HepG2 (cell line): ENCODE measurements at regions not wholly inside any gene's neighbourhood (a gene's known extent, or its start where the extent isn't known, plus 50 kb on each side); places are given as distances from the start of the nearest gene placed in this dataset.

Source experiments
- ATAC-seq: fragments of 200-7000 bp; cut with Tn5 transposase; 3 replicates; pipeline ENCODE4 v1.9.1; 2020; ENCODE audit warnings: mild to moderate bottlenecking, moderate library complexity
- BruUV-seq: library from RNA; stranded (reverse); fragments of 400-500 nt; replicated peaks from 2 replicates; lab custom pipeline; 2021; lab: Mats Ljungman, UMichigan
- CTCF ChIA-PET: fragments of 300-600 bp; formaldehyde crosslinking; extraction: SDS; loops from one replicate; lab custom pipeline; 2021; ENCODE audit warnings: low total read pairs, inconsistent platforms, low intra/inter-chr PET ratio; lab: Yijun Ruan, JAX
- POLR2A ChIA-PET: fragments of 350-600 bp; sonication (Branson Sonifier 250); formaldehyde crosslinking; loops from one replicate; lab custom pipeline; 2020; ENCODE audit warnings: antibody characterized with exemption, inconsistent platforms; lab: Yijun Ruan, JAX
- DNase-seq: peaks from one replicate; pipeline ENCODE4 v3.0.0-alpha.2; 2015; ENCODE audit warnings: low spot score
- FAIRE-seq: peaks from 3 replicates; lab custom pipeline; 2011; peaks lifted over from hg19 to GRCh38; lab: Jason Lieb, UNC
- H2AFZ ChIP-seq: one replicate; pipeline ENCODE4 v1.6.1; 2011; ENCODE audit warnings: low read length, inconsistent platforms
- H3K27ac ChIP-seq: fragments of 300-600 bp; 3 replicates; pipeline ENCODE4 v1.8.0; 2011; ENCODE audit warnings: mixed run types, mild to moderate bottlenecking, mixed read lengths, low read length, inconsistent platforms; ENCODE audit not compliant: insufficient read depth; ENCODE audit errors: extremely low read length
- H3K27me3 ChIP-seq, 2 experiments: fragments of 200-600 bp in 1 of 2; 2 replicates in 1 of 2; 3 replicates in 1 of 2; pipeline versions ENCODE4 v1.6.0 to v1.8.0; 2011; ENCODE audit warnings: low read length in 2 of 2, mild to moderate bottlenecking in 2 of 2, moderate library complexity in 2 of 2, inconsistent platforms in 1 of 2; ENCODE audit not compliant: insufficient read depth in 2 of 2, control insufficient read depth in 1 of 2
- H3K36me3 ChIP-seq, 2 experiments: fragments of 200-600 bp in 1 of 2; replicated peaks in 1 of 2; 2 replicates in 1 of 2; 3 replicates in 1 of 2; pipeline versions ENCODE4 v1.5.1 to v1.8.0; 2011; ENCODE audit warnings: low read length in 2 of 2, inconsistent platforms in 1 of 2; ENCODE audit not compliant: insufficient read depth in 2 of 2, control insufficient read depth in 1 of 2
- H3K4me1 ChIP-seq: 2 replicates; pipeline ENCODE4 v1.5.1; 2012; ENCODE audit warnings: low read length, inconsistent platforms; ENCODE audit not compliant: insufficient read depth
- H3K4me2 ChIP-seq: 2 replicates; pipeline ENCODE4 v1.6.0; 2011; ENCODE audit warnings: low read depth, low read length, inconsistent platforms
- H3K4me3 ChIP-seq, 3 experiments: fragments of 200-600 bp in 1 of 3; sonication (generic), shearing (Covaris generic) in 1 of 3; replicated peaks in 1 of 3; 2 replicates each; pipeline ENCODE4 v1.5.1; 2011 to 2016; ENCODE audit warnings: low read length in 3 of 3, inconsistent platforms in 2 of 3, low read depth in 2 of 3, mild to moderate bottlenecking in 2 of 3, control low read depth in 1 of 3, mixed read lengths in 1 of 3; ENCODE audit not compliant: insufficient read depth in 1 of 3
- H3K79me2 ChIP-seq: one replicate; pipeline ENCODE4 v1.6.1; 2011; ENCODE audit warnings: low read length, inconsistent platforms; ENCODE audit not compliant: insufficient read depth
- H3K9ac ChIP-seq: 2 replicates; pipeline ENCODE4 v1.6.0; 2011; ENCODE audit warnings: mild to moderate bottlenecking, low read depth, low read length, inconsistent platforms; ENCODE audit not compliant: insufficient read depth
- H3K9me3 ChIP-seq: 2 replicates; pipeline ENCODE4 v1.5.1; 2012; ENCODE audit warnings: mild to moderate bottlenecking, low read length
- H4K20me1 ChIP-seq: 2 replicates; pipeline ENCODE4 v1.6.0; 2011; ENCODE audit warnings: inconsistent platforms, mild to moderate bottlenecking, low read length, moderate library complexity; ENCODE audit not compliant: insufficient read depth
- ELK4 ChIP-seq: sonication (generic); formaldehyde crosslinking; IDR thresholded peaks from 2 replicates; pipeline ENCODE4 v1.9.0; 2021; ENCODE audit warnings: missing genetic modification reagents, borderline replicate concordance
- GABPA ChIP-seq, 2 experiments: IDR thresholded peaks; 2 replicates each; pipeline ENCODE4 v1.6.1; 2011 to 2016; ENCODE audit warnings: low read depth in 2 of 2, low read length in 1 of 2, missing biosample characterization in 1 of 2, missing genetic modification characterization in 1 of 2
- GATAD2A ChIP-seq: IDR thresholded peaks from 2 replicates; pipeline ENCODE4 v1.6.1; 2016
- KMT2B ChIP-seq: IDR thresholded peaks from 2 replicates; pipeline ENCODE4 v1.6.1; 2016; ENCODE audit warnings: missing genetic modification reagents, missing compliant biosample characterization
- MAZ ChIP-seq, 2 experiments: sonication (generic) in 1 of 2; formaldehyde crosslinking in 1 of 2; IDR thresholded peaks; 2 replicates each; pipeline versions ENCODE4 v1.5.0 to v1.6.1; 2012 to 2020; ENCODE audit warnings: low read depth in 2 of 2, mild to moderate bottlenecking in 2 of 2, borderline replicate concordance in 1 of 2, improper control_type of control experiment in 1 of 2, low read length in 1 of 2, missing genetic modification reagents in 1 of 2, moderate library complexity in 1 of 2
- MXD4 ChIP-seq: IDR thresholded peaks from 2 replicates; pipeline ENCODE4 v1.6.1; 2016; ENCODE audit warnings: mild to moderate bottlenecking, missing biosample characterization, missing genetic modification reagents
- MXI1 ChIP-seq: IDR thresholded peaks from 3 replicates; pipeline ENCODE4 v1.6.1; 2012; ENCODE audit warnings: low read depth, low read length, inconsistent platforms, borderline replicate concordance
- PCBP2 ChIP-seq: fragments of 200-400 bp; formaldehyde crosslinking; optimal IDR thresholded peaks from 2 replicates; pipeline ENCODE3; 2018; ENCODE audit warnings: low read length, low read depth; ENCODE audit not compliant: poor library complexity, severe bottlenecking
- SMYD3 ChIP-seq: sonication (generic); formaldehyde crosslinking; IDR thresholded peaks from 2 replicates; pipeline ENCODE4 v1.8.1; 2023; ENCODE audit warnings: mild to moderate bottlenecking, missing genetic modification reagents
- SRSF4 ChIP-seq: fragments of 200-400 bp; formaldehyde crosslinking; IDR thresholded peaks from one replicate; pipeline ENCODE4 v1.6.1; 2018; ENCODE audit warnings: mild to moderate bottlenecking, low read depth, low read length, moderate library complexity; ENCODE audit not compliant: poor library complexity, severe bottlenecking
- TFDP1 ChIP-seq: IDR thresholded peaks from 2 replicates; pipeline ENCODE4 v1.6.1; 2016; ENCODE audit warnings: missing compliant biosample characterization, missing genetic modification reagents, borderline replicate concordance
- USF2 ChIP-seq, 2 experiments: sonication (generic) in 1 of 2; formaldehyde crosslinking in 1 of 2; IDR thresholded peaks; 2 replicates each; pipeline versions ENCODE4 v1.5.1 to v1.6.1; 2011 to 2020; ENCODE audit warnings: borderline replicate concordance in 1 of 2, low read depth in 1 of 2, low read length in 1 of 2, mild to moderate bottlenecking in 1 of 2, missing genetic modification reagents in 1 of 2, moderate library complexity in 1 of 2
- YY1 ChIP-seq: IDR thresholded peaks from 2 replicates; pipeline ENCODE4 v1.6.1; 2011; ENCODE audit warnings: low read length, low read depth, moderate library complexity, mild to moderate bottlenecking; ENCODE audit not compliant: insufficient read depth, insufficient replicate concordance
- ZNF343 ChIP-seq: sonication (generic); formaldehyde crosslinking; IDR thresholded peaks from 2 replicates; pipeline ENCODE4 v1.4.0; 2020; ENCODE audit warnings: mild to moderate bottlenecking, missing genetic modification reagents
- ZNF362 ChIP-seq: sonication (generic); formaldehyde crosslinking; IDR thresholded peaks from 2 replicates; pipeline ENCODE4 v1.4.0; 2020; ENCODE audit warnings: missing genetic modification reagents, mild to moderate bottlenecking, borderline replicate concordance
- ZNF614 ChIP-seq: IDR thresholded peaks from 2 replicates; pipeline ENCODE4 v1.6.1; 2018; ENCODE audit warnings: missing biosample characterization, missing genetic modification reagents, inconsistent platforms, borderline replicate concordance
- ZNF616 ChIP-seq: sonication (generic); formaldehyde crosslinking; IDR thresholded peaks from 2 replicates; pipeline ENCODE4 v1.5.0; 2020; ENCODE audit warnings: low read depth, mild to moderate bottlenecking, missing genetic modification reagents
- WGBS: methylation state at CpG from one replicate; pipeline ENCODE4 v1.1.6; 2017; ENCODE audit warnings: low lambda C conversion rate; 5-methylcytosine and 5-hydroxymethylcytosine counted together
- in situ Hi-C: cut with HindIII; loops from 2 replicates; pipeline ENCODE4 v1.10.0; 2017; ENCODE audit warnings: low pct_unique_long_range_greater_than_20kb; ENCODE audit not compliant: extremely low pct_ligation_motif_present
- intact Hi-C: fragments of 100-400 bp; cut with micrococcal nuclease; formaldehyde crosslinking; loops from one replicate; pipeline ENCODE4 v1.10.0; 2022; ENCODE audit not compliant: unreplicated experiment

GRCh38 chr1:168637350-168637991 is 61.1 kb downstream of the XCL1 start:
- Histone ChIP-seq H3K9me3 (no peaks in the 10 kb centered on the region), H4K20me1 (no peaks in the 10 kb centered on the region), H3K27me3 (no peaks in the 10 kb centered on the region), H3K27ac (no peak overlapping the region), H3K36me3 (no peaks in the 10 kb centered on the region), H3K9ac (no peak overlapping the region), H3K79me2 (no peaks in the 10 kb centered on the region), H3K4me2 (no peak overlapping the region), H2AFZ (no peak overlapping the region), H3K4me1 (peaks cover 10% of the 10 kb centered on the region), H3K4me3 (no peak overlapping the region)
- ATAC-seq (peak; percentile 35; the same call in 1 of the 3 replicates), DNase-seq (peak; percentile 41), FAIRE-seq (peak; percentile 61)
- no TSS peak for BruUV-seq
- in situ Hi-C loops (no loop called here), intact Hi-C loops (loop anchor here (10.0 kb wide), 1 partner anchor 347 kb away; no protein-coding TSS in a partner anchor)
- POLR2A ChIA-PET: no interaction called here
- 28% methylated on average over 5 of the region's 5 CpGs for WGBS
- CTCF ChIA-PET: interaction anchor here (0.9 to 2.2 kb wide), 2 partner anchors 152 to 711 kb away, joined by 5 to 6 read pairs; no protein-coding TSS in a partner anchor
- TF ChIP-seq ZNF614 (CRISPR knock-in tag) (0 out of 2 replicates have a peak, but pooled peaks have one; percentile 33), KMT2B (no peak), GABPA (IDR thresholded peaks at IDR 0.05; ENCODE audit: low read depth, low read length) (no peak), GABPA (CRISPR knock-in tag; IDR thresholded peaks at IDR 0.05; ENCODE audit: low read depth) (no peak), ELK4 (no peak), ZNF343 (CRISPR knock-in tag) (no peak), USF2 (IDR thresholded peaks at IDR 0.05; ENCODE audit: low read depth, low read length) (no peak), USF2 (CRISPR knock-in tag; IDR thresholded peaks at IDR 0.05; ENCODE audit: borderline replicate concordance) (no peak), MXI1 (no peak), ZNF362 (CRISPR knock-in tag) (no peak), SRSF4 (no peak), MAZ (IDR thresholded peaks at IDR 0.05; ENCODE audit: borderline replicate concordance, low read depth, low read length) (no peak), MAZ (CRISPR knock-in tag; IDR thresholded peaks at IDR 0.05; ENCODE audit: low read depth) (no peak), MXD4 (CRISPR knock-in tag) (no peak), ZNF616 (CRISPR knock-in tag) (no peak), TFDP1 (CRISPR knock-in tag) (no peak), YY1 (peak; percentile 24), SMYD3 (0 out of 2 replicates have a peak, but pooled peaks have one; percentile 40), GATAD2A (CRISPR knock-in tag) (no peak), PCBP2 (no peak)
